NCI-H2196 treated with DMSO at 0.1 percent for 48 hours (cell line): ENCODE measurements at regions not wholly inside any gene's neighbourhood (a gene's known extent, or its start where the extent isn't known, plus 50 kb on each side); places are given as distances from the start of the nearest gene placed in this dataset.

Experiments
- DNase-seq: peaks from one replicate; lab custom pipeline; 2025; ENCODE audit not compliant: unreplicated experiment; lab: John Stamatoyannopoulos, UW

DNA sequence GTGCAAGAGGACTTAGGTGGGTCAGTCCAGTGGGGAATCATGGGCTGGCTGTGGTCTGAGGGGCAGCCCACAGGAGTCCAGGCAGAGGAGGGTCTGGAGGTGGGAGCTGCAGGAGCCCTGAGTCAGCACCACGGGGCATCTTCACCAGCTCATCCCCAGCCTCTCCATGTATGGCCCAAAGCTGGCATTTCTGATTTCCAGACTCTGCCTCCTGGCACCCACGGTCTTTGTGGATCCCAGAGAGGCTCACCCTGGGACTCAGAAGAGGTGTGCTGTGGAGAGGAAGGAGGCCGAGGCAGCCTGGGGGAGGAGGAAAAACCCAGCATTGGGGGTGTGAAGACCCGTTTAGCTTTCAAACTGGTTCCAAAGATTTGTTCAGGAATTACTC lies 64.5 kb upstream of the KLF13 start:
- no peak for DNase-seq

DNA sequence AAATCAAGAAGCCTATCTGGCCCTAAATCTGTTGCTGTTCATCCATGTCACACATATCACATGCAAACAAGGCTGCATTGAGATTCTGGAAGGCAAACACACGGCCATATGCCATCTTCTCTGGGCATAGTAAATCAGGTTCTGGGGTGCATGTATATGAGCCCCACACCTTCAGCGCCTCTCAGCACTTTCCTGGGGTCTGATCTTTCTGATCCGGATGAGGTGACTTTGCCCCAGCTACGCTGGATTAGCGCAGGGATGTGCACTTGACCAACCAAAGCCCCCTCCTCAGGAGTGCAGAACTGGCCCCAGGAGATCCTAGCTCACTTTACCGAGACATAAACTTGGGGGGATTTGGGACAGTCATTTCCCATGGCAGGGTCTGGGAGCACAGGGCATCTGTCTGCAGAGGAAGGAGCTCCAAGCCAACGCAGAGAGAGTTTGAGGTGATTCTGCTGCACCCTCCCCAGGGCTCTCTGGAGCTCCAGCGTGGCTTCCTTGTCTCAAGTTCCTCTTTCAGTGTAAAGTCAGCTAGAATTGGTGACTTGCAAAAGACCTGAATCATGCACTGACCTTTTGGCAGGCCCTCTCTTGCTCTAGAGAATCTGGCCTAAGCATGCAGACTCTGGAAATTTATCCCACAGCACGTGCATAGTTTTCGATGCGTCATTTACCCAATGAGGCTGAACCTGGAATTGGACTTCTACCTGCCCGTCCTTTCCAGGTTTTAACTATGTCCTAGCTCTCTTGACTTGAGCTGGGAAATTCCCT lies 63.5 kb upstream of the KLF13 start:
- no peak for DNase-seq

DNA sequence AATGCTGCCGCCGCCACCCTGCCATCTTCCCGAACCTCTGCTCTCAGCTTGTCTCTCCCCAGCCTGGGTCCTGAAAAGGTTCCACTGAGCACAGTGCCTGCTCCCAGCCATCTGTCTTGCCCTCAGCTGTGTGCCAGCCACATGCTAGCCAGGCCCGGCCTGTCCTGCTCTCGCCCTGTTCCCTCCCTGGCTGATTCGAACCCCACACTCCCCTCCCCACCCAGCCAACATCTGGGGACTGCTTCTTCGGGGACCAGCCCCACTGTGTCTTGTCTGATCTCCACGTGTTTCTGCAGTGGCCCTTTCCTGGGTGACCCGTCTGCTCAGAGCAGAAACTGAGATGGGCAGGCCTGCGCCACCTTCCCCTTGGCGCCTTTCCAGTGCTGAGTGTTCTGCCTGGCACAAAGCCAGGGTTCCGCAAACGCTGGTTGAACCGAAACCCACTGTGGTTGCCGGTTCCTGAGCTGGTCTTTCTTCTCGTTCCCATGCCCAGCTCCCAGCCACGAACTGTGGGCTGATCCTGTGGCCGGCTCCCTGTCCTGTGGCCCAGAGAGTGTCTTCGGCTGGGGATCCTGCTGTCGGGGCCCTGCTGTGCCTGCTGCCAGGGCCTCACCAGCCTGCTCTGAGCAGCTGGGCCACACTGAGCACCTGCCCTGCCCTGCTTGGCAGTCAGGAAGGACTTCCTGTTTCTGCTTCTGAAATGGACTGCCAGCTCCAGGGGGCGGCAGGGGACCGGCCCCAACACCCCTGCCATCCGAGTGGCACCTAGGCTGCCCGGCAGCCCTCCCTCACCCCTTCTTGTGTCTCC lies 62.7 kb upstream of the KLF13 start:
- peak; percentile 20 for DNase-seq

DNA sequence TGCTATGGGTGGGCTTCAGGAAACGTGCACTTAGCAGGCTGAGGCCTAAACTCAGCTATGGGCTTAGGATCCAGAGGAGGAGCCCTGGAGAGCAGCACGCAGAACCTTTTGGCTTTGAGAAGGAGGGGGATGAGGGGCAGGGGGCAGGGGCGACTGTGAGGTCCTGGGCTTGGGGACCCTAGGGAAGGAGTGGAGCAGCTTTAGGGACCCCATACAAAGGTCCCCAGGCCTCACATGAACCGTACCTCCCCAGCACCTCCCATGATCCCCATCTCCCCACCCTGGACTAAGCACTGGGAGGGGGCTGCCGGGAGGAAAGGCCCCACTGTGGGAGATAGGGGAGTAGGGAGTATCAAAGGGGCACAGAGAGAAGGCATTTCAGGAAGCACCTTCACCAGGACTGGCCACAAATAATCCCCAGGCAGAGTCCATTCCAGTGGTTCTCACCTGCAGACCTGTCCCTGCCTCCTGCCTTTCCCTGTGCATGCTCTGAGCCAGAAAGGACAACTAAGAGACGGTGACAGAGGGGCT lies 62.0 kb upstream of the KLF13 start:
- no peak for DNase-seq

DNA sequence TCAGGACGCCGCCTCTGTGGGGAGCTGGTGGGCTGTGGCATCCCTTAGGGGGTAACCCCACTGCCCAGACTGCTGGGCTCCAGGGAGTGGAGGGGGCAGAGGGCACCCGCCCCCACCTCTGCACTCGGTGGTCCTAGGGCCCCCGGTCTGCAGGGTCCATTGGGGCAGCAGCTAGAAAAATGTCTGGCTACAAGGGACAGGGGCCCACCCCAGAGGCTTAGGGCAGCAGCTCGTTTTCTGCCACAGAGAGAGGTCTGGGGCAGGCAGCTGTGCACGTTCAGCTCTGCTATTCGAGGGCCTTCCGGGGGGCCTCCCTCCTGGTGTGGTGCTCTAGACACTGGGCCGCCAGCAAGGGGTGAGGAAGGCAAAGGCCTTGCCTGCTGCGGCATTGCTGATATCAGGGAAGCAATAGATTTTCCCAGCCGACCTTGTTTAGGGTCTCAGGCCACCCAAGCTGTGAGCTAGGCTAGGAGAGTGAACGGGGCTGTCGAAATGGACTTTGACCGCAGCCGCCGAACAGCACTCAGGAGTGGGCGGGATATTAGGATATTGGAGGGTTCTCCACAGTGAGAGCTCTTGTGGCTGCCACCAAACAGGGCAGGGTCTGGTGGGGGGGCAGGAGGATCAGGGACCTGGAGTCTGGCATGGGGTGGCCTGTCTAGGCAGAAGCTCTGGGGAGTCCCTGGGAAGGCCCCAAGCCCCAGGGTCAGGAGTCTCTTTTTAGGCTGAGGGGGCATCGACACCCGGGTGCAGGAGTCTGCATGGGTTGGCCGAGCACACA lies 61.4 kb upstream of the KLF13 start:
- no peak for DNase-seq

DNA sequence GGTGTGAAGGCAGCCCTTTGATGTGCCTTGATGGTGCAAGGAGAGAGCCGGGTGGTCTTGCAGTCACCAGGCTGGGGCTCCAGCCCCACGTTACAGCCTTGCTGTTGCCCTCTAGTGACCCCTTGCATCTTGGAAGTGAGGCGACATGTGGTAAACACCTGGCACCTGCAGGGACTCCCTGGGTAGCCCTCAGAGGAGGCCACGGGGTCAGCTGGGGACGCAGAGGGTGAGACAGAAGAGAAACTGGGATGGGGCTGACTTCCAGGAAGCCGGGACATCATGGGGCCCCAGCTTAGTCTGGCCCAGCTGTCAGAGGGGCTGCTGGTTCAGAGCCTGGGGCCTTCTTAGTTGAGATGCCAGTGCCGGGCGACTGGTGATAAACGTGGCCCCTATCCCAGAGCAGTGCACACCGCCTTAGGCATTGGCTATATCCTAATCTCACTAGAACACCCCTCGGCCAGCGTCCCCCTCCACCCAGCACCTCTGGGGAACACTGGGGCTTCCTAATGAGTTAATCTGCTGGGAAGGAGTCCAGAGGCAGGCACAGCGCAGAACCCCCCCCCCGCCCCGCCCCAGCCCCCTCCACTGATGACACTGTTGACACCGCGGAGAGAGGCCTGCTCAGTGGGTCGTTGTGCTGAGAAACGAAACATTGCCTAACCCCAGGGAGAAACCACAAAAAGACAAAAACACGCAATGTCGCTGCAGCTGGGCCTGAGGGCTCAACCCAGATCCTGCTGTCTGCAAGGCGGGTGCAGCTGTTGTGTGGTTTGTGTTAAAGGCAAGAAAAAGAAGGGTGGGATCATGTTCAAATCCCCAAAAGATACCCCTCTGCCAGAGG lies 60.5 kb upstream of the KLF13 start:
- no peak for DNase-seq

DNA sequence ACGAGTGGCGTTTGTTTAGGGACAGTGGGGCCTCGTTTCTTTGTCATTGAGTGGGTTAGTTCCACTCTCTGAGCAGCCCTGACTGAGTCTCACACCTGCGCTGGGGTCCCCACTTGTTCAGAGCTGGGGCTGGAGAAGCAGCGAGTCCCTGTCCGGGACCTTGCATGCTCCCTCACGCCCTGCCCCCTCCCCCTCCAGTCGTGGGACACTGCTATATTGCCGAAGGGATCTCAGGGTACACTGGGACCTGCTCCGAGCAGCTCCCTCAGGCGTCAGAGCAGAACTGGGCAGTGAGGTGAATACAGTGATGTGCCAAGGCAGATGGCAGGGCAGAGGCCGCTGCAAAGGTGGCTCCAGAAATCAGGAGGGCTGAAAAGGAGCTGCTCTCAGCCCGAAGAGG lies 59.9 kb upstream of the KLF13 start:
- DNase-seq: no peak

DNA sequence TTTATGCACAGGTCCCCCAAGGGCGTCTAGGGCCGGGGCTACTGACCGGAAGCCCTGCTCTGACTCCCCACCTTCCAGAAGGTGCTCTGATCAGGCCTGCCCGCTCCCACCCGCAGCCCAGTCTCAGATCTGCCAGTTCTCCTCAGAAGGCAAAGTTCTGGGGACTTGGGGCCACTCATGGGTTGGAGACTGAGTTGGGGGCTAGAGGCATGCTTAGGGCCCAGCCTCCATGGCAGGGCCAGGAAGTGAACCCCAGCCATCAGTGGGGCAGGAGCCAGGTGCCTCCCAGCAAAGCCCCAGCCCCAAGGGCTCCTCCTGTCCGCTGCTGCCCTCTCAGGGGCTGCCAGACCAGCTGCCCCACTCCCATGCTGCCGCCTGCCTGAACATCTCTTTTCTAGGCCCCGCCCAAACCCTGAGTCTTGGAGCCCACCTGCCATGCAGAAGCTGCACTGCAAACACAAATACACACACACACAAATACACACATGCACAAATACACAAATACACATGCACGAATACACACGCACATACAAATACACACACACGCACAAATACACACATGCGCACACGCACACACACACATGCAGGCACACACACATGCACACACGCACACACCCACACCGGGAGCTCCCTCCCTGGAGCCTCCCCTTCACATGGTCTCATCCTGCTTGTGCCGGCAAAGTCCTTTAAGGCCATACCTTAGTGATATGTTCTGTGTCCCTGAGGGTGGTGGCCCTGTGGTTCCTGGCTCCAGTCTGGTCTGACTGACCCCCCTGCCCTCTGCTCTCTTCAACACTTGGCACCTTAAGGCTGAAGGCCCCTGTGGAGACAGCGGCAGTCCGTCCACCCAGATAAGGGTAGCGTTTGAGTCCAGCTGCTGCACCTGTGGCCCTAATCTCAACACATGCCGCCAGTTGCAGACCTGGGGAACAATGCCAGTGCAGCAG lies 59.2 kb upstream of the KLF13 start:
- no peak for DNase-seq

DNA sequence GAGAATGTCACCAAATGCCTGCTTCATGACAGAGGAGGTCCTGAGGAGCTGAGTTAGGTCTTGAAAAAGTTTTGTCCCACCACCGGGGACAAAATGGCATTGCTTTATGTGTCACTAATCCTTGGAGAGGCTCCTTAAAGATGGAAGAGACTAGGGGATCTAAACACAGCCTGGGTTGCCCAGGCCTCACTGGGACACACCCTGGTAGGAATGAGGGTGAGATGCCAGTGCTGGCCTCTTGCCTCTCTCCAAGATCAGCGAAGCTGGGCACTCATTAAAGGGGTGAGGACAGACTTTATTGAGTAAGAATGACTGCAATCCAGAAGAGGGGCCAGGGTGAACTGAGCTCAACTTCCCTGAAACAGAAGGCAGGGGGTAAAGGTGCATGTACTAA lies 58.5 kb upstream of the KLF13 start:
- DNase-seq: no peak

DNA sequence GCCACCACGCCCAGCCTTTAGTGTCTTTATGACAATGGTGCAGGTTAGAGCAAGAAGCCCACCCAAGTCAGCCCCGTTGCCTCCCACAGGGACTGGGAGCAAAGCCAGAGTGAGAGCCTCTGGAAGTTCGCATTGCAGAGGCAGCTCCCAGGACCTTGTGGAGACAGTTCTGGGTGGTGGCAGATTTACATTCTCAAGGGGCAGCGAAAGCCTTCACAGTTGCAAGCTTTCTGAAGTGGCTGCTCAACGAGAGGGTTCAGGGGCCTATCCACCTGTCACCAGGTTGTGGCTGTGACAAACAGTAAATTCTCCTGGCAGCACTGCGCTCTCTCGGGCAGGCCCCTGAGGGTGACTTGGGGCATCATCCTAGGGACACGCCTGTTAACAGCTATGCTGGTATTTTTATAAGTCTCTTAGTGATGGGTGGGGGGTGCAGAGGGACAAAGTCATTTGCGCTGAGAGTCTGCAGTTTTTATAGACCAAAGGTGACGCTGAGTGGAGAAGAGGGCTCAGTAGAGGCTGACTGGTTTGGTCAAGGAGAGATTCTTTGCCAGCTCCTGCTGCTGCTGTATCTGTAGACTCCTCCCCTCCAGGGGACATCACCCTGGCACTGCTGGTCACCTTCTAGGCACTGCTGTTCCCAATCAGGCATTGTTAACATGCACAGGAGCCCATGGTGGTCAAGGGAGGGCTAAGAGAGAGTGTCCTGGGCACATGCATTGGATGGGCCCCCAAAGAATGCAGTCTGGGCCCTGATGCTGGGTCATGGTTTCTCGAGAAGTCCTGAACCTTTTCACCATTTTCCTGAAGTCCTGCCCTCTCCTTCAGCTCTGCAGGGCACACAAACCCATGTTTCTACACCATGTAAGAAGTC lies 57.5 kb upstream of the KLF13 start:
- no peak for DNase-seq

DNA sequence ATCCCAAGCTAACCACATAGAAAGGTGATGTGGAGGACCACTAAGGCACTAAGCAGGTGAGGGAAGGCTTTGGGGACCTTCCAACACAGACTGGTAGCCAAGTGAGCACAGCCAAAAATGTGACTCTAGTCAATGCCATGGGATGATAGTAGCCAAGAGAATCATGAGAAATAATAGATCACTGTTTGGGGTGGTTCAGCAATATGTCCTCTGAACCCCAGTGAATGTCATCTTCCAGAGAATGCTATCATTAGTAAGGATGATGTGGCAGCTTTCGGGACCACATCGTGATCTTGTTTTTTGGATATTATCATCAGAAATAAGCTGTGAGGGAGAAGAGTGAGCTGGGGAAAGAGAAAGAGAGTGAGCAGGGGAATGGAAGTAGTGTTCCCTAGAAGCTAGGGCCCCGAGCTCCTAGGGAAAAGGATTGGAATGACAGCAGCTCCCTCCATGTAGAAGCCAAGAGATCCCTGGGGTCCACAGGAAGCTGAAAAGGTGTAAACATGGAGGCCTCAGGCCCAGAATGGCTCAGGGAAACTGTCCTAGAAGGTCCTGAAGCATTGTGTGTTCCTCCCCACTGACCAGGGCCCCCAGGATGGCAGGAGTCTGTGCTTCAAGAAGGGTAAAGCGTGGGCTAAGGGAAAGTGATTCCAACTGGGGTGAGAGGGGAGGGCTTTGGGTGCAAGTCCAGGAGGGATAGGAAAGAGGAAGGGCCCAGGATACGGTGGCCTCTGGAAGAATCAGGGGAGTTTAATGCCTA lies 56.6 kb upstream of the KLF13 start:
- no peak for DNase-seq

DNA sequence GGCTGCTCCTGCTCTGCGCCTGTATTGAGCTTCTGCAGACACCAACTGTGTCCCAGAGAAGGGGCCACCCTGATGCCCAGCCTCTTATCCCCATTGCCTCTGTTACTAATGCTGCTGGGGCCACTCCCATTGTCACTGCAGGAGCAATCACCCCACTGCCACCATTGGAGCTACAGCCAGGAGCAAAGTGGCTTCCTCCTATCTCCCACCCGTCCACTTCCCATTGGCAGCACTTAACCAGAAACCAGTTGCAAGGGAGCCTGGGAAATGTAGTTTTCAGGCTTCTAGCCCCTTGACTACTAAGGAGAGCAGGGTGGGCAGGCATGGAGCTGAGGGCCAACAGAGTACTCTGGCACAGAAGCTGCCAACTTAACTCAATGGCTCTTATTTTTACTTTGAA lies 55.9 kb upstream of the KLF13 start:
- no peak for DNase-seq

DNA sequence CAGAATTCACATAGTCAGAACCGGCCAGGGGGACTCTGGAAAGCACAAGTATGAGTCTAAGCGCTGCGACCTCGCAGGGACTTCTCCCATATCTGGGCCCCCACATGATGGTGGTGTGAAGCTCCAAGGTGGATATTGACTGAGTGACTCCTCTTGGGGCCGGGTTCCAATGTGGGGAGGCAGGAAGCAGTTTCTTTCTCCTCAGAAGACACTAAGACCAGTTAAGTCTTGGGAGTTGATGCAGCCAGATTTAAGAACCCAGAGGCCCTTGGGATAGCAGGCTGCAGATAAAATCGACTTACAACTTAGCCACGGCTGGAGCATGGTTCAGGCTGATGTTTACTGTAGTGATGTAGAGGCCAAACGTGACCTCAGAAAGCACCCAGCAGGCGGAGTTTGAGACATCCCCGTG lies 55.4 kb upstream of the KLF13 start:
- no peak for DNase-seq

DNA sequence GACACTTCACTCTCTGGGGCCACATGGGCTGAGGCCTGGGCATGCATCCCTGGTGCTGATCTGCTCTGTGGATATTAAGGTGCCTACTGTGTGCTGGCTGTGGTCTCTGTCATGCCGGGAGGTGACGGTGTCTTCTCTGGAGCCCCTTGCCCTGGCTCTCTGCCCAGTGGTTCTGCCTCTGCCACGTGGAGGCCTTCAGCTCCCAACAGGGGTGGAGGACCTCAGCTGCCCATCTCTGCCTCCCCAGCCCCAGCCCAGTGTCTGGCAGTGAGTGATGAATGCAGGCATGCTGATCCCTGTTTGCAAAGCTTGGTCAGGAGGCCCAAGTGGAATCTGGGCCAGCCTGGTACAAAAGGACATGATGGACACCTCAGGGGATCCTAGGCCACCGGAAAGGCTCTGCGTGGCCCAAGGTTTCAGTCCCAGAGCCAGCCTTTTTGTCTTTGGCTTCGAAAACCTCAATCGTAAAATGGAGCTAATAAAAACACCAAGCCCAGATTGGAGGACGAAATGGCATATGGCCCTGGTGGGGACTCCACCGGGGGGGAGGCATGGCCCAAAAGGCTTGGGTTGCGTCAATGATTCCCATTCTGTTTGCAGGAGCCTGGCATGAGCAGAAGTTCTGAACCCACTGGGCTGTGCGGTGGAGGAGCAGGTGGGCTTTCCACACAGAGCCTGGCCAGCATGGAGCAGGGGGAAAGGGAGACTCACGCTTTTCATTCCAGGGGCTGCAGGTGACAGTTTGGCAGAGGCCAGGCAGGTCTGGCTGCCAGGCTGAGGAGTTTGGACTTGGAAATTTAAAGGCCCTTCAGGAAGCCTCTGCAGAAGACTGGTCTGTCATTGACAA lies 54.7 kb upstream of the KLF13 start:
- no peak for DNase-seq

DNA sequence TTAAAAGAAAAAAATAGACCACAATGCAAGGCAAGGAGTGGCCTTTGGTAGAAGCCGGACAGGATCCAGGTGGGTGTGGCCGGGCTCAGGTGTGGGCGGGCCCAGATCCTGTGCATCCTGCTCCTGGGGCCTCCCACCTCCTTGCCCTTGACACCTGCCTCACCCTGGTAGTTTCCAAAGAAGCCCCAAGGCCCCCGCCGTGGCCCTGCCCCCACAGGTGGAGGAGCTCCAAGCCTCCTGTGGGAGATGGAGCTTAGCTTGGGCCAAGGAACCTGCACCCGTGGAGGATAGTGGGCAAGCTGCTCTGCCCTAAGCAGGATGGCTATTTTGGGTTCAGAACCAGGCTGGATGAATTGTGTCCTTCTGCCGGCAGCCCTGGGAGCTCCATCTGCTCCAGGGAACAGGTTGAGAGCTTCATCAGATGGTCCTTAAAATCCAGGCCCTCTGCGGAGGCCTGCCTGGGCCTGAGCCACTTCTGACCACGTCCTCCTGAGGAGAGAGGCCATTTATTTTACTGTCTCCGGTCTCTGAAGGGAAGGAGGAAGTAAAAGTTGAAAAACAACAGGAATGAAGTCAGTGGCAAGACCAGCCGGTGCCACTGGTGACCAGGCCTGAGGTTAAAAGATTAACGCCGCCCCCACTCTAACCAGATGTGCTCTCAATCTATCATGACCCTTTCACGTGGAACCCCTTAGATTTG lies 53.9 kb upstream of the KLF13 start:
- no peak for DNase-seq

DNA sequence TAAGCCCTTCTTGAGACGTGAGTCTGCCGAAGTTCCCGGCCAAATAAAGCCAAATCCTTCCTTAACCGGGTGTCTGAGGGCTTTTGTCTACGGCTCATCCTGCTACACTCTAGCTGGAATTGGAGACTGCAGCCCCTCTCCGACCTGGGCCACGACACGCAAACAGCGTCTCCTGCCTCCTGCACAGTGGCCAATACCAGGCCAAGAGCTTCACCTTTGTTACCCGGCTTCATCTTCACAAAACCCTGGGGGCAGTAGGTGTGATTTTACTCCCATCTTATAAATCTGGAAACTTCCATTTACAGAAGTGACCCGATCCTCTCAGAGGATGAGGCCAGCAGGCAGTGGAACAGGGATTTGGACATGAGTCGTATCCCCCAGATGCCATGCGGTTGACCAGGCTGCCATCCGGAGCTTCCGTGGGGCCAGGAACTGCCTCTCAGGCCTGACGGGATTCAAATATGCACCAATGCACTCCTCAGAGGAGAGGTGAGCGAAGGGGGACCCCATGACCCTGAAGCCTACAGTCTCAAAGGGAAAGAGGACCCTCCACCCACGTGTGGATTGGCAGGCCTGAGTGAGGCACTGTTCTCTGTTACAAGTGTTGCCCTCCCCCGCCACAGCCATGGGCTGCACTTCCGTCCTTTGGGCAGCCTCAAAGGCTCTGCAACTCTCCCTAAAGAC lies 53.2 kb upstream of the KLF13 start:
- no peak for DNase-seq
